Choroid plexus epithelial cell (primary cell): ENCODE measurements at regions not wholly inside any gene's neighbourhood (a gene's known extent, or its start where the extent isn't known, plus 50 kb on each side); places are given as distances from the start of the nearest gene placed in this dataset.

ENCODE experiments used
- DNase-seq: peaks from one replicate; pipeline ENCODE4 v3.0.0-alpha.2; 2010; ENCODE audit warnings: low read depth
- H3K4me3 ChIP-seq: 2 replicates; pipeline ENCODE4 v1.5.1; 2011; ENCODE audit warnings: low read depth, mild to moderate bottlenecking, control low read depth, low read length, moderate library complexity
- CTCF ChIP-seq: conservative IDR thresholded peaks from 2 replicates; pipeline ENCODE4 v1.5.1; 2011; ENCODE audit warnings: low read depth, mild to moderate bottlenecking, control low read depth, inconsistent platforms, low read length, moderate library complexity

GRCh38 chr14:35991356-35991755 lies 165.2 kb downstream of the BRMS1L start:
- no peak for TF ChIP-seq CTCF
- H3K4me3 ChIP-seq: no peak overlapping the region
- DNase-seq: no peak

GRCh38 chr14:35989736-35990135 lies 163.6 kb downstream of the BRMS1L start:
- no peak for DNase-seq
- no peak overlapping the region for H3K4me3 ChIP-seq
- no peak for TF ChIP-seq CTCF

DNA sequence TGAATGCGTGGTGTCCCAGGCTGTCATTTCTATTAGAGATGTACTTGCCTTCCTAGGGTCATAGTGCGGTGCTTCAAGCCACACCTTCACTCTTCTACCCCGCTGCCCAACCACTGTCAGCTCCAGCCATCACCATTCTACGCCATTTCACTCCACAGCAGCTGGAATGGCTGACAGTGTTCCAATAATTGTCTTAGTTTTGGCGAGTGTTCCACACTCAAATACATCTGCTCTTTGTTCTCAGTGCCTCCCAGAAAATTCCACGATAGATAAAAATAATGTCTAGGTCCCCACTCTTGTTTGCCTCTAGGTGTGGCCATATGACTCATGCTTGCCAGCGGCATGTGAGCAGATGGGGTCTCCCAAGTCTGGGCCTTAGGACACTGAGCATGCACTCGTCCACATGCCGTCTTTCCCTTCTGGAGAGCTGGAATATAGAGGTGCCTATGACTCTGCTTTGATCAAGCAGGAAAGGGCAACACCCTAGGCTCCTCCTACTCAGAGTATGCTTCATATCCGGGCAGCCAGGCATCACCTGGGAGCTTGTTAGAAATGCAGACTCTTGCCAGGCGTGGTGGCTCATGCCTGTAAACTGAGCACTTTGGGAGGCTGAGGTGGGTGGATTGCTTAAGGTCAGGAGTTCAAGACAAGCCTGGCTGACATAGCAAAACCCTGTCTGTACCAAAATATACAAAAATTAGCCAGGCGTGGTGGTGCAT lies 163.0 kb downstream of the BRMS1L start:
- no peak overlapping the region for H3K4me3 ChIP-seq

GRCh38 chr14:35988550-35988949 lies 162.4 kb downstream of the BRMS1L start:
- TF ChIP-seq CTCF: no peak
- no peak for DNase-seq
- no peak overlapping the region for H3K4me3 ChIP-seq

More for the DNA sequence above, 163.0 kb downstream of the BRMS1L start:
- no peak for DNase-seq
- no peak for TF ChIP-seq CTCF

GRCh38 chr14:35987731-35988130 lies 161.6 kb downstream of the BRMS1L start:
- DNase-seq: no peak
- no peak overlapping the region for H3K4me3 ChIP-seq
- TF ChIP-seq CTCF: no peak

DNA sequence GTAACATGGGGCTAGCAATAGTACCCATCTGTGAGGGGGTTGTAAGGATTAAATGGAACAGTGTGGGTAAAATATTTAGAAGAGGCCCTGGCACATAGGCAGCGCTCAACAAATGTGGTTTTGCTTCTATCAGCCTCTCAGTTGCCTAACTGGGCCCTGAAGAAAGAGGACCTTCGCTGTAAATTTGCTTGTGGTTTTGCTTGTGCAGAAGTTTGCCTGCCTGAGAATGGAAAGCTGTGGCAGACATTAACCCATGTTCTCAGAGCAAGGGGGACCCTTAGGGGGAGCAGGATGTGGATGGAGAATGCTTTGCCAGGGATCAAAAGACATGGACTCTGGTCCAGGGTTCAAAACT lies 160.1 kb downstream of the BRMS1L start:
- no peak for DNase-seq
- no peak for TF ChIP-seq CTCF
- H3K4me3 ChIP-seq: no peak overlapping the region
